ENCODE measurements at regions not wholly inside any gene's neighbourhood (a gene's known extent, or its start where the extent isn't known, plus 50 kb on each side); places are given as distances from the start of the nearest gene placed in this dataset.
"Not testable (repeated sequence)": the region's sequence is repeated elsewhere in the genome, so short reads cannot be mapped to it uniquely, and the experiment has no call there.

GRCh38 chrY:12393190-12393589 lies 307.8 kb upstream of the USP9Y start:
- TF ChIP-seq EP300 (IDR thresholded peaks at IDR 0.05): no peak
- no peak for TF ChIP-seq POLR2A (IDR thresholded peaks at IDR 0.05)

GRCh38 chrY:12395381-12396120 lies 305.5 kb upstream of the USP9Y start:
- H3K27ac ChIP-seq, H3K36me3 ChIP-seq, H3K27me3 ChIP-seq, H3K9me3 ChIP-seq, ATAC-seq, H3K4me3 ChIP-seq, H3K4me1 ChIP-seq: not testable (repeated sequence)
- WGBS, 2 donors (ENCODE audit: low coverage in 1 of 2): 29% methylated on average over 3 of the region's 5 CpGs; no CpG with 5 or more reads in 1 of the 2 donors

More at GRCh38 chrY:12393190-12393589, 307.8 kb upstream of the USP9Y start:
- Histone ChIP-seq H3K36me3 (no peaks in the 10 kb centered on the region), H3K9me3 (no peaks in the 10 kb centered on the region), H3K27ac (no peak overlapping the region), H3K4me3 (no peak overlapping the region), H3K4me1 (no peaks in the 10 kb centered on the region), H3K27me3 (no peaks in the 10 kb centered on the region)
- ATAC-seq: no peak
- WGBS, 2 donors (ENCODE audit: low coverage in 1 of 2): 61% methylated on average over 8 of the region's 8 CpGs; no CpG with 5 or more reads in 1 of the 2 donors

- WGBS, 2 donors (ENCODE audit: low coverage in 1 of 2): 45% methylated on average over 1 of the region's 3 CpGs; no CpG with 5 or more reads in 1 of the 2 donors
These were observed 297.1 kb upstream of the USP9Y start for GRCh38 chrY:12403916-12404315.

GRCh38 chrY:12408236-12408635 lies 292.8 kb upstream of the USP9Y start:
- Histone ChIP-seq H3K27me3 (no peaks in the 10 kb centered on the region), H3K4me1 (no peaks in the 10 kb centered on the region), H3K36me3 (no peaks in the 10 kb centered on the region), H3K9me3 (no peaks in the 10 kb centered on the region), H3K4me3 (no peak overlapping the region), H3K27ac (no peak overlapping the region)
- ATAC-seq: no peak
- WGBS, 2 donors (ENCODE audit: low coverage in 1 of 2): no CpG with 5 or more reads among the region's 3 CpGs
- no peak for TF ChIP-seq CTCF (IDR thresholded peaks at IDR 0.05)
- no peak for TF ChIP-seq POLR2A (IDR thresholded peaks at IDR 0.05)
- no peak for TF ChIP-seq EP300 (IDR thresholded peaks at IDR 0.05)
- no peak for TF ChIP-seq POLR2AphosphoS5 (IDR thresholded peaks at IDR 0.05)

More at GRCh38 chrY:12403916-12404315, 297.1 kb upstream of the USP9Y start:
- Histone ChIP-seq H3K9me3 (no peaks in the 10 kb centered on the region), H3K4me3 (no peak overlapping the region), H3K4me1 (no peaks in the 10 kb centered on the region), H3K36me3 (no peaks in the 10 kb centered on the region), H3K27me3 (no peaks in the 10 kb centered on the region), H3K27ac (no peak overlapping the region)
- no peak for TF ChIP-seq POLR2A (IDR thresholded peaks at IDR 0.05)
- TF ChIP-seq EP300 (IDR thresholded peaks at IDR 0.05): no peak
- TF ChIP-seq POLR2AphosphoS5 (IDR thresholded peaks at IDR 0.05): no peak
- TF ChIP-seq CTCF (IDR thresholded peaks at IDR 0.05): no peak
- ATAC-seq: no peak

GRCh38 chrY:12410696-12411095 lies 290.3 kb upstream of the USP9Y start:
- TF ChIP-seq POLR2A (IDR thresholded peaks at IDR 0.05) (no peak), EP300 (IDR thresholded peaks at IDR 0.05) (no peak)
- H3K36me3 ChIP-seq: no peaks in the 10 kb centered on the region
- WGBS, 2 donors (ENCODE audit: low coverage in 1 of 2): 53% methylated on average over 3 of the region's 3 CpGs; no CpG with 5 or more reads in 1 of the 2 donors
- no peak overlapping the region for H3K27ac ChIP-seq
- no peaks in the 10 kb centered on the region for H3K4me1 ChIP-seq
- no peak for ATAC-seq
- no peak overlapping the region for H3K4me3 ChIP-seq
- no peaks in the 10 kb centered on the region for H3K27me3 ChIP-seq
- H3K9me3 ChIP-seq: no peaks in the 10 kb centered on the region

GRCh38 chrY:12421072-12421787 lies 279.8 kb upstream of the USP9Y start:
- no peak for ATAC-seq
- Histone ChIP-seq H3K4me3 (peak overlapping the region in 1 of 2 donors; percentile 39), H3K9me3 (no peaks in the 10 kb centered on the region), H3K36me3 (no peaks in the 10 kb centered on the region), H3K27ac (no peak overlapping the region), H3K4me1 (no peaks in the 10 kb centered on the region), H3K27me3 (peaks cover 28% of the 10 kb centered on the region)
- no CpG with 5 or more reads among the region's 60 CpGs for WGBS, 2 donors (ENCODE audit: low coverage in 1 of 2)
- TF ChIP-seq CTCF (IDR thresholded peaks at IDR 0.05): no peak
- TF ChIP-seq POLR2AphosphoS5 (IDR thresholded peaks at IDR 0.05): no peak
- no peak for TF ChIP-seq POLR2A (IDR thresholded peaks at IDR 0.05)
- no peak for TF ChIP-seq EP300 (IDR thresholded peaks at IDR 0.05)
